ENCODE measurements at regions not wholly inside any gene's neighbourhood (a gene's known extent, or its start where the extent isn't known, plus 50 kb on each side); places are given as distances from the start of the nearest gene placed in this dataset.

DNA sequence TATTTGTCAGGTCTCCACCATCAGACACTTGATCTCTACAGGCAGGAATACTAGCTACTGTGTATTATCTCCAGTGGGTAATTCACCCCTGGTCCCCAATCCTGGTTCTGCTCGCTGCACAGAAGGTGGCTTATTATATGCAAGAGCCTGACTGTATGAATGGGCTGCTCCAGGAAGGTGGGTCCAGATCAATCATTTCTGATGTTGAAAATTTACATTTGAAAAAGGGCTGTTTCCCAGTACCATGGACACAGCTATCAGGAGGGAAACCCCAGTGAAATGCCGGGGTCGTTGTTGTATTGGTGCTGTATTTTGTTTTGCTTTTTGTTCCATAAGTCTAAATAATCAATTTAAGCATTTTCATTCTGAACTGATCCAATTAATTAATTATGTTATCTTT, 367.6 kb downstream of the RND3 start:
- TF ChIP-seq, protein P1, sequence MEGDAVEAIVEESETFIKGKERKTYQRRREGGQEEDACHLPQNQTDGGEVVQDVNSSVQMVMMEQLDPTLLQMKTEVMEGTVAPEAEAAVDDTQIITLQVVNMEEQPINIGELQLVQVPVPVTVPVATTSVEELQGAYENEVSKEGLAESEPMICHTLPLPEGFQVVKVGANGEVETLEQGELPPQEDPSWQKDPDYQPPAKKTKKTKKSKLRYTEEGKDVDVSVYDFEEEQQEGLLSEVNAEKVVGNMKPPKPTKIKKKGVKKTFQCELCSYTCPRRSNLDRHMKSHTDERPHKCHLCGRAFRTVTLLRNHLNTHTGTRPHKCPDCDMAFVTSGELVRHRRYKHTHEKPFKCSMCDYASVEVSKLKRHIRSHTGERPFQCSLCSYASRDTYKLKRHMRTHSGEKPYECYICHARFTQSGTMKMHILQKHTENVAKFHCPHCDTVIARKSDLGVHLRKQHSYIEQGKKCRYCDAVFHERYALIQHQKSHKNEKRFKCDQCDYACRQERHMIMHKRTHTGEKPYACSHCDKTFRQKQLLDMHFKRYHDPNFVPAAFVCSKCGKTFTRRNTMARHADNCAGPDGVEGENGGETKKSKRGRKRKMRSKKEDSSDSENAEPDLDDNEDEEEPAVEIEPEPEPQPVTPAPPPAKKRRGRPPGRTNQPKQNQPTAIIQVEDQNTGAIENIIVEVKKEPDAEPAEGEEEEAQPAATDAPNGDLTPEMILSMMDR (conservative IDR thresholded peaks at IDR 0.05; ENCODE audit: low read length), result no peak
- no peak for TF ChIP-seq EZH2phosphoT487 (IDR thresholded peaks at IDR 0.05; ENCODE audit: borderline replicate concordance)

Data from Loucy (cell line).